DLD1 (cell line): ENCODE measurements at regions not wholly inside any gene's neighbourhood (a gene's known extent, or its start where the extent isn't known, plus 50 kb on each side); places are given as distances from the start of the nearest gene placed in this dataset.

Source experiments
- in situ Hi-C: cut with HindIII; loops from 2 replicates; pipeline ENCODE4 v1.10.0; 2017; ENCODE audit warnings: low sequenced_read_pairs

DNA sequence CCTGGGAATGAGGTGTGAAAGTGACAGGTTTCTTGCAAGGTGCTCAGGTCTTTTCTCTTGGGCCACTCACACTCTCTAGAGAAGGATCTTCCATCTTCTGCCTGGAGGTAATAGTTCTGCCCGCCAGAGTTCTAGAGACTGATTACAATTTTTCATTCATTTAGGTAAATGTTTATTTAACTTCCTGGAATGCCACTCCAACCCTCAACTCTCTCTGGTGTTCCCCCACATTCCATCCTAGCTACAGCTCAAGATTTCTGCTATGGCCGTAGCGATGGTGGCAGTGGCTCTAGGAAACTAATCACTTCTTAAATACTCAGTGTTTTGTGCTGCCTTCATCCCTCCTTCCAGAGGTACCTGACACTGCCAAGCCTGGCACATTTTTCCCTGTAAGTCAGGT is 174.6 kb downstream of the WDR11 start:
- in situ Hi-C loops, result no loop called here

DNA sequence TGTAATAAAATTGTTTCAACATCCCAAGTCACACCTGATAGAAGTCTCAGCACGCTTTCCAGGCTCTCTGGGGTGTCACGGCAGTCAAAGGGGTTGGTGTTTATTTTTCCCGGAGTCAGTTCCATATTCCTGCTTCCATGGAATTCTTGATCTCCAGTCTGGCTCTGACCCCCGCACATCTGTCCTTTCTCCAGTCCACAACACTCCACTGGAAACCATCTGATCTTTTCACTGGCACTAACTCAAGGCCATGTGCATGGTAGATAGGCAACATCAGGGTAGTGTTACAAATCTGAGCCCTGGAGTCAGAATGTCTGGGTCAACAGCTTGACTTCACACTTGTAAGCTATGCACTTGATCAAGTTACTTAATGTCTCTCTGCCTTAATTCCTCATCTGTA is 176.2 kb downstream of the WDR11 start:
- in situ Hi-C loops, result no loop called here

DNA sequence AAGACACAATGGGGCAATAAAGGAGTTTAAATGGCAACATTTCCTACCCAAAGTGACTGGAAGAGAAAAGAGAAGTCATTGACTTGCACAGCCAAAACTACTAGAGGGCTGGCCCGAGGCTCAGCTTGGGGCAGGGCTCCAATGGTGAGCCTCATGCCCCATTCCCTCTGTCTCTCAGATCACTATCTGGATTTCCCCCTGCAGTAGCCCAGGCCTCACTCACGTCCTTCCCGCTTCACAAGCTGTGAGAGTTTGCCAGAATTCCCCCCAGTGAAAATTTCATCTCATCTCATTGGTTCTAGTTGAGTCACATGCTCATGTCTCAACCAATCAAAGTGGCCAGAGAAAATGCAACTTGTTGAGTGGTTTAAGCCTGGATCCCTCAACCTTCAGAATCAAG is 181.3 kb downstream of the WDR11 start:
- in situ Hi-C loops, result no loop called here

DNA sequence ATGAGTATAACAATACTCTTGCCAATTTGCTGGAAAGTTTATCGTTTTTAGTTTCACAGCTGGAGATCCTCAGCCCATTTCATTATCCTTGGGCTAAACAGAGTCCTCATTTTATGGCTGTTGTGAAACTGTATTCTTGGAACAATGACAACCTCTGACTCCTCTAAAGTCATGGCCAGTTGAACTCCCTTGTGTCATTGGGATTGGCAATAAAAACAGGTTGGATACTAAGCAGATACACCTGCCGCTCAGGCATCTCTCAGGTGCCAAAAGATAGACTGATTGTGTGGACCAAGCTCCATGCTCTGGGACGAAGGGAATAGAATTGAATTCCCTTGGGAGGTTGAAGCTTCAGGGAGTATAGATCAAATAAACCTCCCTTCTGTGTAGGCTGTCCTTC is 182.2 kb downstream of the WDR11 start:
- in situ Hi-C loops, result no loop called here

DNA sequence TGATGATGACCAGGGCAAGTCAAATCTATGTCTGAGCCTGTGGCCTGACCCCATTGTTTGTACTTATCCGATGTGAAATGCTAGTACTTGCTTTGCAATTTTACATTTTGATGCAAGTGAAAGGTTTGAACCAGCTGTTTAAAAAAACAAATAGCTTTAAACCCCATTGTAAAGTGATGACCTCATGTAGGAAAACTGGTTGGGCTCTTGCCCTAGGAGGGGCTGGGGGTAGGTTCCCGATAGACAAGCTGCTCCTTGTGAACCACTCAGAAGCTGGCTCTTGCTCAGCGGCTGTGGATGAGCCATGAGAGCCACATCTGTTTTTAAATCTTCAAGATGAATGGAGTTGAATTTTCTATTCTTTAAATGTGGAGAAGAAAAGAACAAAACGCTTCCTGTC is 185.3 kb downstream of the WDR11 start:
- in situ Hi-C loops, result no loop called here

DNA sequence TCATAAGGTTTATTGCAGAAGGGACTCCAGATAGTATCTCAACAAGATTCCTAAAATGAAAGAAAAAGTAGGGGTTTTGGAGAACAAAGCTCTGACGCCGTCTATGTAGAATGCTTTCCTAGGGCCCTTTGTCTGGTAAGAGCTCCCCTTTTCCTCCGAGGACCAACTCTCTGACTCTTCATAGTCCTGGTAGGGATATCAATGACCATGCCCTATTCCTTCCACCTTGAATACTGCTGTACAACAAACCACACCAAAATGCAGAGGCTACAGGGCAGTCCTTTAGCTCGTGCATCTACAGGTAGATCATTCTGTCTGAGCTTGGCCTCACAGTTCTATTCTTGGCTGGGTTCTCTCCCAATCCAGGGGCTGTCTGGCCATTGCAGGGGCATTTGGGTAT is 190.3 kb downstream of the WDR11 start:
- in situ Hi-C loops, result no loop called here

DNA sequence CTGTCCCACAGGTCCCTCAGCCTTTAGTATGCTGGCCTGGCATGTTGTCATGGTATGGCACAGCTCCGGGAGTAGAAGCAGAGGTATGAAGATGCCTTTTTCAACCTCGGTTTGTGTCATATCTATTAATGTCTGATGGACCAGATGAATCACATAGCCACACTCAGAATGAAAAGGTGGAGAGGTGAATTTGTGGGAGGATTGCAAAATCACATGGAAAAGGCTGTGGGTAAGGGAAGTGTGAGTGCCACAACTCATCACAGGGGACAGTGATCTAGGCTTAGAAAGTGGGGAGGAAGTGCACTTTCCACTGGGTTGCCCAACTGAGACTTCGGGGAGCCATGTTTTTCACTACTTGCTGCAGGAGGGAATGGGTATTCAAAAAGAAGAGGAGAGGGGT is 190.7 kb downstream of the WDR11 start:
- in situ Hi-C loops, result no loop called here

DNA sequence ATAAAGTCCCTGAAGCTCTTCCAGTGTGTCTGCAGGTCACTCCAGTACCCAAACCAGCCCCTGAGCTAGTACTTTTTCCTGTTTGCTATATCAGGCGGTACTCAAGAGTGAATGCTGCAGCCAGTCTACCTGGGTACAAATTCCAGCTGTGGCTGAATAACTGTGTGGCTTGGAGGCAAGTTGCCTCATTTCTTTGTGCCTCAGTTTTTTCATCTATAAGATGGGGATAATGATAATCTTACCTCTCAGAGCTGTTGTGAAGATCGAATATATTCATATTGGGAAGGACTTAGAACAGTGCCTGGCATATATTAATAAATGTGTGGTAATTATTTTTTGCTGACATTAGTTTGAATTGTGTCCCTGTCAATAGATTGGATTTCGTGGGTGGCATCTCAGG is 191.2 kb downstream of the WDR11 start:
- in situ Hi-C loops, result no loop called here

DNA sequence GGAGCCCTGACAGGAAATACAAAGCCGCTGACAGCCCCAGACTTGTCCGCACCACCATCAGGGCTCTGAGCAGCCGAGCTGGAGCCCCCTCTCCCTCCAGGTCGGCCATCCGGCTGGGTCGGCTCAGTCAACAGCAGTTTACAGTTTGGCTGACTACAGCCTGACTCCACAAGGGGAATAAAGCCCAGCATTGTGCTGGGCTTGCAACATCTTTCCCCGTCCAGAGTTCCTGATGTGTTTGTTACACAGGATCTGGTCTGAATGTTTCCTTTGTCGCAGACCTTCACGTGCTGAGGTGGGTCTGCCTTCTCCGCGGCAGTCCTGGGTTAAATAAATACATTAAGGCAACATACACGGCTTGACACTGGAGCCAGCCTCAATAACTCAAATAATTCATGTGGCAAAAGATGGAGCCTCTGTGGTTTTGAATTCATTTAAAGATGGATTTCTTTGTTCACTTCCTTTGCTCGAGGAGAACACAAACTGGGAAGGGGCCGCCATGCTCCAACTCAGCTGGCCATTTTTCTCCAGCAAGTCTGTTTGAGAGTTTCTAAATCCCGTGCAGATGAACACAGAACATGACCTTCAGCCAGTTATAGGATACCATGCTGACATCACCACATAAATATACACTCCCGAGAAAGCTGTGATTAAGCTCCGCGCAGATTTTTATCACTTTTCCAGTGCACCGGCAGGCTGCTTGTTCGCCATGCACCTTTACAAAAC is 192.1 kb downstream of the WDR11 start:
- in situ Hi-C loops, result no loop called here

DNA sequence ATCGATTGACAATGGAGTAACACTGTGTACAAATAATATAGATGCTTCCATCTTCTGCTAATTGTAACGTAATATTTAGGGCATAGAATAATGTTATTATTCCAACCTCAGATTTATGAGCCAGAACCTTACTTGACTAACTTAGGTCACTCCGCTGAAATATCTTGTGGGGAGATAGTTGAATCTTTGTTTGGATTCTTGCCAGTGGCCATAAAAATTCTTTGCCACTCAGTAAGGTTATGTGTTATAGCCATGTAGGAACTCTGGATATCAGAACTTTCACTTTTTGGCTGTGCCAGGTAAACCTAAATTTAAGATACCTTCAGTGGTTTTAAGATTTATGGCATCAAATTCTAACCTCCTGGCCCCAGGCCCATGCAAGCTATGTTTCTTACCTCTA is 197.6 kb downstream of the WDR11 start:
- in situ Hi-C loops, result no loop called here

DNA sequence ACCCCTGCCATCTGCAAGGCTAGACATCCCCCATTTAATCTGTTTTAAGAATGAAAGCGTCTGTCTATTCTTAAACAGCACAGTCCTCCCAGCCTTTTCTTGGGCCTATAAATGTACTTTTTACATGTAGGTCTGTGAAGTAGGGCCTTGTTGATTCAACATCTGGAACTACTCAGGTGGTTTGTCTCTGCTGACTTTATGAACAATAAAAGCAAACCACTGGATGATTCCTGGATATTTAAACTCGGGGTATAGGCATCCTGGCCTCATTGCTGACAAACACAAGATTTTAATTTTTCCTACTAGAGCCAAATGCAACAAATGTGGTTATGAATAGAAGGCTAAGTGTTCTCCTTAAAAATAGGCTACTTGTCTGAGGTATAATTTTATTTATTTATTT is 198.3 kb downstream of the WDR11 start:
- in situ Hi-C loops, result no loop called here

DNA sequence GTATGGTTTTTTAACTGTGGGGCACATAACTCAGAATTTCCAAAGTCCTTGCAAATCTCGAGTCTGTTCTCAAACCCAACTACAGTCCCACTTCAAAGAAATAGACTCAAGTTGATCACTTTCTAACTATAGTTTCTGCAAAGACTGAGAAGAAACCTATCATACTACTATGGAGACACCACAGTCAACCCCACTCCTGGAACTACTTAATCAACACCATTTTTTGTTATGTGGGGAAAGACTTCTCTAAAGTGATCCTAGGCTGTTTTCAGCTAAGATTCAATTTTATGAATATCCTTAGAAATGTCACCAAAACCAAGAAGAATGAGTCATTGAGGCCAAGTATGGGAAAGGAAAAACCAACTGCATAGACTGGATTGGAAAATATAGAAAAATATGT is 198.8 kb downstream of the WDR11 start:
- in situ Hi-C loops, result no loop called here

DNA sequence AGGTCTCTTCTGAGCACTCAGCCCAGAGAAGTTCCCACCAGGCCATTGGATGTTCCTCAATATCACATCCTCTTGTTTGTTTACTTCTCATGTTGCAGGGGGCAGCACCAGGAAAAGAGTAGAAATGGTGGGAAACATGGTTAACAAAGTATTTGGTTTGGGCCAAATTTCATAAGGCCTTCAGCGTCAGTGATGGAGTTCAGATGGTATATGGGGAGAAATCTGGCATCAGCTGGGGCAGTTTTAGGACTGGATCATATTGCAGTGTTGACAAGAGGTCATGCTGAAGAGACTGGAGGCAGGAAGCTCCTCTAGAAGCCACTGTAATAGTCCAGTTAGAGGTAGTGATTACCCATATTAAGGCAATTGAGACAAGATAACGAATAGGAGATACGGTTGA is 200.0 kb downstream of the WDR11 start:
- in situ Hi-C loops, result no loop called here

DNA sequence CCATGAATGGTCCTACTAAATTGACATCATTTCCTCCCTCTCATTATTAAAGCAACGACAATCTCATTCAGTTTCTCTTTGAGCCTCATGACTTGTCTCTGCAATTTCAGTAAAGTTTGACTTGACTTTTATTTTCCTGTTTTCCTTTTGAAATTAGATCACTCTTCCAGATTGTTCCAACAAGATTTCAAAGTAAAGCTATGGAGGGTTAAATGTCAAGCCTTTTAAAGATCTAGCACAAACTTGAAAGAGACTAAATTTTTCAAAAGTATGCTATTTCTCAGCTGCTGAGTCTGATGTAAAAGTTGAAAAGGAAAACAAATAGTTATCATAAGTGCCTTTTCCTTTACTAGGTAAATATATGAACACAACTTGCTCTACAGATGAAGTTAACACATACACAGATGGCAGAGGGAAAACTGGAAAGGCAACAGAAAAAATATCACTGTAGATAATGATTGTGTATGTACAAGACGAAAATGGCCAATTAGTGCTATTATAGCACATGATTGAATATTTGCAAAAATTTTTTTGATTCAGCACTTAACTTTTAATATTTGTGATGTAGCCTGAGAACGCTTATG is 200.6 kb downstream of the WDR11 start:
- in situ Hi-C loops, result no loop called here

DNA sequence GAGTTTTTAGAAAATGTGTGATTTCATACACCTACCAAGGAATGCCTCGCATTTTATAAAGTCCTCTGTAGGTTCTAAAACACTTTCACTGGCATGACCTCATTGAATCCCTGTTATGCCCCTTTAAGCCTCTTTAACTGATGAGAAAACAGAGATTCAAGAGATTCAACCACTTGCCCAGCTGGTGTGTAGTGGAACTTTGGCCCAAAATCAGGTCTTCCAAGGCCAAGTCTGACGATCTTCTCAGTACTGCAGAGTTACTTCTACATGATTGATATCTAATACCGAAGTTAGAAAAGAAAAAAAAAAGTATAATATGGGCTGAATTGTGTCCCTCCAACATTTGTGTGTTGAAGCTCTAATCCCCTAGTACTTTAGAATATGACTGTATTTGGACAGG is 202.0 kb downstream of the WDR11 start:
- in situ Hi-C loops, result no loop called here

DNA sequence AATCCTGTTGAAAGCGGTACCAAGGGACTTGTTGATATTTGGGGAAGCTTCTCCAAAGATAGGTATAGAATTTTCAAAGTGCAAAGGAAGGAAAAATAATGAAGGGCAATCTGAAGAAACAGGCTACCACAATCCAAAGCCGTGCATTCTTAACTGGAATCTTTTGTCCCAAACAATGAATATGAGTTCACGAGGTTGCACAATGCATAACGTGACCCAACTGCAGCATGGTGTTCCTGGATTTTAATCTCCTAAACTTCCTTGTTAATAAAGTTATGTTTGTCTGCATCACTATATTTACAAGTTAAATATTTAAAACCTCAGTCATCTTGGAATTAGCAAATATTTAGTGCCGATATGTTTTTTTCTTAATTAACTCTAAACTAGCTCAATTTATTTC is 203.7 kb downstream of the WDR11 start:
- in situ Hi-C loops, result no loop called here

DNA sequence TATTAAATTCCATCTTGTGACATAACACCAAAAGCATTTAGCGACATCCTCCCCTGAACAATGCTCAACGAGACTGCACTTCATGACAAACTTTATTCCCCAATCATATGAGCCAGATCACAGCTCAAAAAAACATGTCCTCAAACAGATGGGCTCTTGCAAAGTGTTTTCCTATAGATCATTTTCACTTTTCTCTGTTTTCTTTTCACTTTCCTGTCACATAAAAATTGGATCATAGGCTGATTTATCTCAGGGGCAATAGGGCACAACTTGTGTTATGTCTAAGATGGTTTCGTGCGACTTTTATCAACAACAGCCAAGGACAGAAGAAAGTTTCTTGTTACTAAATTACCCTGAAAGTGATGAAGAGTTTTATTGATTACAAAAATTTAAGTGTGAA is 206.1 kb downstream of the WDR11 start:
- in situ Hi-C loops, result no loop called here

DNA sequence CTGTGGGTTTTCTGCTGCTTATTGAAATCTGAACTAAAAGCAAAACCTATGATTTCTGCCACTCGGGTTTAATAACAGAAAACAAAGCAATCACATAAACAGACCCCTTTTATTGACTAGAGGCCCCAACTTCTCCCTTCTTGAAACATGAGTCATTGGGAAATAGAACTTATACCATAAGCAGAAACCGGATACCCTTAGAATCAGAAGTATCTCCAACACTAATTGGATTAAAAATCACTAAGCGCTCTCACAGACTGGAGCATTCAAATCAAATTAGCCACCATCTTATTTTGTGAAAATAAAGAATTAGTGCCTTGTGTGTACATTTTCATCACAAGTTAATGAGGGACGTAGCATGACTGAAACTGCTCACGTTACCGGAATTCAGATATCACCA is 206.9 kb downstream of the WDR11 start:
- in situ Hi-C loops, result no loop called here

DNA sequence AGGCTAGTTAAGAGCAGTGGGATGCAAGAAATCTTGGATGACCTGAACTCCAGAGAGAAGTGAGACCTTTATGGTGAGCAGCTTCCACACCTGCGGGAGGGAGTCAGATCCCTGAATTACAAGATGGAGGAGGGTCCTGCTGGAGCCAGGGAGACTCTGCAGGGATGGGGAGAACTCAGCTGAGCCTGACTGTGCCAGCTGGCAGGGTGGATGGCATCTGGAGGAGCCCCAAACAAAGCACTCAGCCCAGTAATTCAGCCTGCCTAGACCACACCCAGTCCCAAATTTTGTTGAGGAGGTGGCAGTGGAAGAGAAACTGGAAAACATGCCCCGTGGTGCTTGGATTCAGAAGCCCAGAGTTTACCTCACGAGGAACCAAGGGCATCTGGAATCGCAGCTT is 208.2 kb downstream of the WDR11 start:
- in situ Hi-C loops, result no loop called here

DNA sequence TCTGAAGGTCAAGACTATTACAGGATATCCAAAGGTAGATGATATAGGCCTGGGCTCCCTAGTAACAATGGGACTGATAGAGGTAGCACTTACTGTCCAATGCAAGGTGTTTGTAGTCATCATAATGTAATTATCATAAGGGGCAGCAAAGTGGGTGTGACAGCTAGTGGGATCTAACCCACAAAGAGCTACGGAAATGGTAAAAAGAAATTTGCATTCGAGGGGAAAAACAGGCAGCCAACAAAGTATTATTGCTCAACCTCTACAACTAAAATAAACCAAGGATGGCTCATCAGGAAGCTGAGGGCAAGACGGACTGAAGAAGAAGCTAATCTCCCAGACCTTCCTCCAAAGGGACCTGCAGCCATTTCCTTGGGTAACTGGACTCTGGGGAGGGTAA is 211.0 kb downstream of the WDR11 start:
- in situ Hi-C loops, result no loop called here

DNA sequence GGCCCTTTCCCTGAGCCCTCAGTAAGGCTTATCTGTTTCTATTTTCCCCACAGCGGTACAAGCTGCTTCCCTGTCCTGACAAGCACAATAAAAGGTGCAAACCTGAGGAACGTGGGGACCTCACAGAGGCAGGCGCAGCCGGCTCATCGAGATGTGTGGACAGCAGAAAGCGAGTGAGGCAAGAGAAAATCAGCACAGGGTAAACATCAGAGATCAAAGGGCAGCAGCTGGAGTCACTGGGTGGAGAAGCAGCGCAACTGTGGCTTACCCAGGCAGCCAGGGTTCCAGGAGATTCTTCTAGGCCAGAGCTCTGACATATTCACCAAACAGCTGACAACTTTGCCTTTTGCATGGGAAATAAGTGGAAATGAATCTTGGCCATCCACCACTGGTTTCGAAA is 212.6 kb downstream of the WDR11 start:
- in situ Hi-C loops, result no loop called here

DNA sequence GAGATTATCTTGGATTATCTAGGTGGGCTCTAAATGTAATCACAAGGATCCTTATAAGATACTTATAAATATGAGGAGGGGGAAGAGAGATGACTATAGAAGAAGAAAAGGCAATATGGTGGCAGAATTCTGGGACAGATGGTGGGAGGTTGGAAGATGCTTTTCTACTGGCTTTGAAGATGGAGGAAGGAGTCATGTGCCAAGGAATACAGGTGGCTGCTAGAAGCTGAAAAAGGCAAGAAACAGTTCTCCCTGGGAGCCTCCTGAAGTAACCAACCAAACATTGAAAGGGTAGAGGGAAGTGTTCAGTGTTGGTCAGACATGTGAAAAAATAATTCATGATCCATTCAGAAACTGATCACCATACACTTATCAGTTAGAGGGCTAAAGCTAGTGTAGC is 213.3 kb downstream of the WDR11 start:
- in situ Hi-C loops, result no loop called here

DNA sequence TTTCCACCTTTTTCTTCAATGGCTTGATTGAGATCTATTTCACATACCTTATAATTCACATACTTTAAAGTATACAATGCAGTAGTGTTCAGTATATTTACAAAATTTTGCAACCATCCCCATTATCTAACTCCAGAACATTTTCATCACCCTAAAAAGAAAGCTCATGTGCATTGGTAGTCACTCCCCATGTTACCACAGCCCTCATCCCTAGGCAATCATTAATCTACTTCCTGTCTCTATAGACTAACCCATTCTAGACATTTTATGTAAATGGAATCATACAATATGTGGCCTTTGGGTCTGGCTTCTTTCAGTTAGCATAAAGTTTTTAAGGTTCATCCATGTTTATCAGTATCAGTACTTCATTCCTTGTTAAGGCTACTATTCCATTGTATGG is 214.2 kb downstream of the WDR11 start:
- in situ Hi-C loops, result no loop called here
